UCSD-AML1 (cell line): ENCODE measurements at regions not wholly inside any gene's neighbourhood (a gene's known extent, or its start where the extent isn't known, plus 50 kb on each side); places are given as distances from the start of the nearest gene placed in this dataset.

Experiments used
- DNase-seq: peaks from one replicate; lab custom pipeline; 2025; ENCODE audit not compliant: unreplicated experiment; lab: John Stamatoyannopoulos, UW

DNA sequence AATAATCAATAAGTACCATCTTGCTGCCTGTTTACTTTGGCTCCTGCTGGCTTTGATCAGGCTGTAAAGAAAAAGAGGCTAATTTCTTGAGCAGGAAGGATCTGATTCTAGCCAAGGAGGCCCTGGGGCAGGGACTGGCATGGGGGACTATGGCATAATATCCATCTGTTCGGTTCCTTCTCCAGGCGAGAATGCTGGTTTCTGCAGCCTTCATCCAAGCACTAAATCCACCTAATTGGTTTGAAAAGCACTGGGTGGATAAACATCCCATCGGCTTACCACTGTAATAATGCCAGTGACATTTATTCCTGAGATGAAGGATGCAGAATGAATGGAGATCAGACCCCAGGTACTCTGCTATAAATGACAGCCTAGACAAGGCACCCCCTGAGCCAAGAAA is 180.0 kb upstream of the ASIC2 start:
- no peak for DNase-seq

GRCh38 chr17:33474789-33475188 is 181.7 kb upstream of the ASIC2 start:
- DNase-seq, result no peak

DNA sequence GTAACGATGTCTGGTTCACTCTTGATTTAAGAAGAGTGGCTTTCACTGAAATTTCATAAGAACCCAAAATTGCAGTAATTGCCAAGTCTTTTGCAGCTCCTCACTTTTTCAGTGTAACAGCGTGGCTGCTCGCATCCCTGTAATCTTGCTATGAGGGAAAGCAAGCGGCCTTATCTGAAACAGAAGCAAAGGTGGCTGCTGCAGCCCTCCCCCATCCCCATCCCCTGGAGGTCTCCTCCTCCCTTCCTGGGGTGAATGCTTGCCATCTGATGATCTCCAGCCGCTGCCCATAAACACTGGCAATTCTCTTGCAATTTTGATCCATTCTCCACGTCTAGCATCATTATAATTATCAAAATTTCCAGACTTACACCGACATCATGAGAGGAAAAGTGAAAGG is 182.5 kb upstream of the ASIC2 start:
- no peak for DNase-seq

GRCh38 chr17:33481652-33482051 is 188.6 kb upstream of the ASIC2 start:
- no peak for DNase-seq

DNA sequence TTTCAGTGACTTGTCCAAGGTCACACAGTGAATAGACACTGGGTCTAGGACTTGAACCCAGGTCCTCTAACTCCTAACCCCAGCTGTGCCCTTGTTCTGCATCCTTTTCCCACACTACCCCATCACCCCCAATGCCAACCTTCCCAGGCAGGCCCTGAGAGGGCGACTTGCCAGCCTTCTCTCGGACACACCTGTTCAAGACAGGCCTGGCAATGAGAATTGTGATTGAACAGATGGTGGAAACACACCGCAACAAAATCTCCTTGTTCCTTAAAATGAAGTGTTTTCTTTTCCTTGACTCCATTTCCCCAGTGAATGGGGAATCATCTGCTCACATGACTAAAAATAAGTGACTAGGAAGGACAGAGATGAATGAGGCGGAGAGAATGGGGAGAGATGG is 189.5 kb upstream of the ASIC2 start:
- no peak for DNase-seq

- no peak for DNase-seq
Observed at GRCh38 chr17:33484559-33484958, 191.5 kb upstream of the ASIC2 start.

DNA sequence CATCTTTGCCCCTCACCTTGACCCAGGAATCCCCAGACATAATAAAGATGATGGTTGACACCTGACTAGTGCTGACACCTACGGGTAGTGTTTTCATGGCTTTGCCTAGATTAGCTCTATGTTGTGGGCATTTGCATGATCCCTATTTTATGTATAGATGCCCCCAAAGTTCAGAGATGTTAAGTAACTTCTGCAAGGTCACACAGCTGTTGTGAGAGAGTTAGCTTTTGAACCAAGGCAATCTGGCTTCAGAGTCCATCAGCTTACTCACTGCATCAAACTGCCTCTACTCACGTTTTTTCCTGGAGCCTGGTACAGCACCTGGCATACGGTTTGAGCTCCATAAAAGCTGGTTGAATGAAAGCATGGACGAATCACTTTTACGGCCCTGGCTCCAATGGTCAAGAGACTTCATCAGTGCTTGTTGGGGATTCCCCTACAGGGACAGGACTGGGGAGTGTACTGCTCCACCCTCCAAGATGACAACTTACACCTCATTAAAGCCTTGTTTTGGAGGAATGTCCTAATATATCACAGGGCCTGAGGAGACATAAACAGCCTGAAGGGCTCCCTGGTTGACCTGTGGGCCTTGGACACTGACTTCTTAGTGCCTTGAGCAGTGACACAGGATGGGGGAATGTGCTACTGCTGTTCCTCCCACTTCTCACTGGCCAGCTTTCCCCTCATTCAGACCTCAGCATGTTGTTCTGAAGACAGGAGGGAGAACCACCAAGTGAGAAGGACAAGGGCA is 193.2 kb upstream of the ASIC2 start:
- no peak for DNase-seq

DNA sequence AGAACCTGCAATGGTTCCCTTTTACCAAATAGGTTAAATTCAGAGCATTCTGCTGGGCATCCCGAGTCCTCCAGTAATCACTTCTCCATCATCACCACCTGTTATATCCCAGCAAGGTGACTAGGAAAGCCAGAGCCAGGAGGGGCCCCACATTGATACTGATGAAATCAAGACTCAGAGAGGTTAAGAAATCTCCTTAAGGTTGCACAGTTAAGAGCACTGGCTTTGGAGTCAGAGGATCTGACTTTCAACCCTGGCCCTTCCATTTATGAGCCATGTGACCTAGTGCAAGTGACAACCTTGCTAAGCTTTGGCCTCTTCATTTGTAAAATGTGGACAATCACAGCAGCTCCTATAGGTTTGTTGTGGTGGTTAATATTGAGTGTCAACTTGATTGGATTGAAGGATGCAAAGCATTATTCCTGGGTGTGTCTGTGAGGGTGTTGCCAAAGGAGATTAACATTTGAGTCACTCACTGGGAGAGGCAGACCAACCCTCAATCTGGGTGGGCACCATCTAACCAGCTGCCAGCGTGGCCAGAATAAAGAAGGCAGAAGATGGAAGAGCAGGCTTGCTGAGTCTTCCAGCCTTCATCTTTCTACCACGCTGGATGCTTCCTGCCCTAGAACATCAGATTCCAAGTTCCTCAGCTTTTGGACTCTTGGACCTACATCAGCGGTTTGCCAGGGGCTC is 194.2 kb upstream of the ASIC2 start:
- DNase-seq, result no peak

DNA sequence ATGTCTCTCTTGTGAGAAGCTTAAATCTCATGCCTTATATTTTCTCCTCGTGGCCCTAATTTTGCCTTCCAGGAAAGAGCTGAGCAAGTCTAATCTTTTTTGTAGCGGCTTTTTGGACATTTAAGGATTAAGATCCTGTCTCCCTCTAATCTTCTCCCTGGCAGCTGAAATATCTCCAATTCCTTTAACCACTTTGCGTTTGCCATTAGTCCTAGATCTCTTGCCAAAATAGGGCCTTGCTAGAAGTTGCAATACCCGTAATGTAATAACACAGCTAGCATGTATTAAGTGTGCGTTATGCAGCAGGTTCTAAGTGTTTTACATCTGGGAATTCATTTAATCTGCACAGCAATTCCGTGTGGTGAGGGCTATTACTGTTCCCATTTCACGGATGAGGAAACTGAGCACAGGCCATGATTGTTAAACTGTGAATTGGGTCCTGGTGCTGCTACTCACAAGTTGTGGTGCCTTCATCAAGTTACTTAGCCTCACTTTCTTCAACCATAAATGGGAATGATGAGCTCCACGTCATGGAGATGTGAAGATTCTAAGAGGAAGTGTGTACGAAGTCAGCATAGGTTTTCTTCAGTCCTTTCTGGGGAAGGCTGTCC is 198.9 kb upstream of the ASIC2 start:
- no peak for DNase-seq

DNA sequence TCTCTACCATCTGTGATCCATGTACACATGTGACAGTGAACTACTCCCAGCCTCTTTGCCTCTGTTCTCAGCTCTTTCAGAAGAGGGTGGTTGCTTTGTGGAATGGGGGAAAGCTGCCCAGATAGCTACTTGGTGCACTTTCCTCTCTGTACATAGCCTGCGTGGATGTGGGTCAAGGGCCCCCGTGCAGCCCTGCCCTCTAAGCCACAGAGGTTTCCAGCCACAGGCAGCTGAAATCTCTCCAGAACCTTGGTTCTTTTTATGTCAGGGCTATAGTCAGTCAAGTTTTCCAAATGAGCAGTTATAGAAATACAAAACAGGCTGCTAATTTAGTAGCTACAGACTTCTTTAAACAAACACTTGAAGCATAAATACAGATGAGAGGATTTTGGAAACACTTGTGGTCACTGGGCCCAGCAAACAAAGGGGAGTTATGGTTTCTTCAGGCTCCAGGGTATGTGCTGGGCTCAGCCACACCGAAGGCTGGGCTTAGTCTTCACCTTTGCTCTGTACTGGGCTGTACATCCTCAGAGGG is 199.7 kb upstream of the ASIC2 start:
- DNase-seq, result no peak

- DNase-seq, result no peak
Observed at GRCh38 chr17:33493566-33493965, 200.5 kb upstream of the ASIC2 start.

DNA sequence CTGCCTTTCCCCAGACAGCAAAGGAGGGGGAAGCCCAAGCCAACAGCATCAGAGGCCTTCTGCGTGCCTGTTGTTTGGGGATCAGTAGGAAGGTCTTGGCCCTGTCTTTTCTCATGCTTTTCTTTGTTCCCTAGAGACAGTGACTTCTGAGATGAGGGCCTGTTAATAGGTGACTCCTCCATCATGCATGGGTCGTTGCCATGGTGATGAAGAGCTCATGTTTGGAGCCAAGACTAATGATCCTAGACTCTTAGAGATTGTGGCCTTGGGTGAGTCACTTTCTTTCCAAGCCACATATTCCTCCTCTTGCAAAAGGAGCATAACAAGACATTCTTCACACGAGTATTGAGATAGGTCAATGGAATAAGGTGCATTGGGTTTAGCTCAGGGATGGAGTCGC is 201.1 kb upstream of the ASIC2 start:
- no peak for DNase-seq

DNA sequence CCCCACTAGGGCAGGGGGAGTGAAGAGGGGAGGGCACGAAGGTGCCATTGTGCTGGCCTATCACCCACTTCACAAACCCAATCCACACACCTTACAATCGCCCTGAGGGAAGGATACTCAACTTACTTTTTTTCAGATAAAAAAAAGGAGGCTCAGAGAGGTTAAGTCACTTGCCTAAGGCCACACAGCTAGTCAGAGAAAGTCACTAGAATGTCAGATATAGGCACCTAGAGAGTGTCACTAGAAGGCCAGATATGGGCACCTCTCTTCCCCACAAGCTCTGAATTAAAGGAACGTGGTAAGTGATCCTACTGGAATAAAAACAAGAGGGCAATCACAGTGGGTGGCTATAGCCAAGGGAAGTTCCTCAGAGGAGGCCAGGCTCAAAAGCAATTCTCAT is 204.5 kb upstream of the ASIC2 start:
- no peak for DNase-seq

DNA sequence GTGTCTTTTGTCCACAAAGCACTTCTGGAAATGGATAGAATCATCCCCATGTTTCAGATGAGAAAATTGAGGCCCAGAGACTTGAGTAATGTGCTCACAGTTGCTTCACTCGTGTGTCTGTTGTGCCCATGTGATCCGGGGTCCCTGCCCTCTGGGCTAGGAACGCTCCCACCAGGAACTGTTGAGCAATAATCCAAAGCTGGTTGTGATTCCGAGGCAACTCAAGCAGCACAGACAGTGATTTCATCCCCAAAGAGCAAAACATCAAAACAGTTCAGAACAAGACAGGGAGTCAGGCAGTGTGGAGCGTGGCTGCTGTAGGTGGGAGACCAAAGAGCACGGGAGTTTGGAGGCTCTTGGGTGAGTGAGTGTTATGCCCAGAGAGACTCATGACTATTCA is 205.0 kb upstream of the ASIC2 start:
- DNase-seq, result no peak

GRCh38 chr17:33499040-33499439 is 205.9 kb upstream of the ASIC2 start:
- DNase-seq, result no peak

DNA sequence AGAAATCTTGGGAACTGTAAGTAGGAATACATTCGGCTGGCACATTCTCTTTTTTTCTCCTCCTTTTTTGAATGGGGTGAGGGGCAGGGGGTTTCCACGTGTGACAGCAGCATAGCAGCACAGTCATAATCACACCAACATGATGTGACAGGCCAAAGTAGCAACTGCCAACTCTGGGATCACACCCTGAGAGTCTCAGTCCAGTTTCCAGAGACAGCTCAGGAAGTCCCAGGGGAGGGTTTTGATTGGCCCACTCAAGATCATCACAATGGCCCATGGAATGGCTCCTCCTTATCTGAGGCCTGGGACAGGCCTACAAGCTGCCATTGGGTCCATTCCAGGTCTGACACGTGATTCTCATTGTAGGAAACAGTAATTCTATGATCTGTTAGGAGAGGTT is 207.1 kb upstream of the ASIC2 start:
- DNase-seq, result no peak

- DNase-seq, result no peak
Observed at GRCh38 chr17:33501185-33501584, 208.1 kb upstream of the ASIC2 start.

DNA sequence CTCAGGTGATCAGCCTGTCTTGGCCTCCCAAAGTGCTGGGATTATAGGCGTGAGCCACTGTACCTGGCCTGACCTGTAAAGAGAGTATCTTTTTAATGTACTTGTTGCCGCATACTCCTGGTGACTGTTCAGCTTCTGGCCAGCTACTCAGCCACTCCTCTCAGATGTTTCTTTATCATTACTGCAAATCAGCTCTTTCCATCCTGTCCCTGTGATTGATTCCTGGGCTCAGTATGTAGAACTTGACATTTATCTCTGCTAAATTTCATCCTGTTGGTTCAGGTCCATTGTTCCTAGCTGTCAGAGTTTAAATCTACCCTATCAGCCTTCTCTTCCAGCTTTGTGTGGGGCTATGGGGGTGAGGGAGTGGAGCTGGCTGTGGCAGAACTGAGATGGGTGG is 211.5 kb upstream of the ASIC2 start:
- no peak for DNase-seq

DNA sequence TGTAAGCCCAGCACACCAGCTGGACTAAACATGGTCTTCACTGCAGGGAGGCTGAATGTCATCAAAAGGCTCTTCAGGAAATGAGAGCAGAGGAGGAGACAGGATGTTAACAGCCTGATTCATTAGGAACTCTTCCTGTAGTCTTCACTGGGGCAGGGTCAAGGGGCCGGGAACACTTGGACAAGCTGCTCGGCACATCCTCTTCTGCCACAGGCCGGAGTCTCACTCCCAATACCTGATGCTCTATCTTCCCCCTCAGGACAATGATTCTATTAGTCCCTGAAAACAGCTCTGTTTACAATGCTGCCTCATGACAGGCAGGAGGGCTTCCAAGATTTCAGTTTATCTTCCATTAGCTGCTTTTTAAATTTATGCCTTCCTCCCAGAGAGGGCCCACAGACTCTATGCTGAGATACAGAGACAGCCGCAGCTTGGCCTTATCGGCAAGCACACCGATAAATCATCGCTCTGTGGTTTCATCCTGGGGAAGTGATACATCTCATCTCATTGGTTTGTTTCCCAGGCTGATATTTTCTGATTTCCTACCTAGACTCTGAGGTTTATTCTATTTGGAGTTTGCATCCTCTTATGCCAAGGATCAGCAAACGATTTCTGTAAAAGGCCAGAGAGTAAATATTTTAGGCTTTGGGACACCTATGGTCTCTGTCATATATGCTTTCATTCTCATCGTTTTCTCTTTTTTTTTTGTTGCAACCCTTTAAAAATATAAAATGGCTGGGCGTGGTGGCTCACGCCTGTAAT is 214.0 kb upstream of the ASIC2 start:
- DNase-seq, result no peak

- DNase-seq, result no peak
Observed at GRCh38 chr17:33508215-33508614, 215.1 kb upstream of the ASIC2 start.

DNA sequence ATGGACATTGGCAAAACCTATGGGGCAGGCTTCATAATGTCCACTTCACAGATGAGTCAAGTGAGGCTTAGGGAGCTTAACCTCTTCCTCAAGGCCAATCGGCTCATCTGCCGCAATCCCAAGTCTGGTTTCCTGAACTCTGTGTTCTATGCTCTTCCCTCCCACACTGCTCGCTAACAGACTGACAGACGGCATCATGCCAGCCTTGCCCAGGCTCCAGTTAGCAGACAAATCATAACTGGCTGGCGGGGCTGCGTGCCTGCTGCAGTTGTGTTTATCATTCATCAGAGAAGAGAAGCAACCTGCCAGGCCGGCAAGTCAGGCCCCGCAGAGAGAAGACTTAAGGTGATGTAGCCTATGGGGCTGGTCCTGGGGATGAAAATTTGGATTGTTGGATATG is 216.2 kb upstream of the ASIC2 start:
- no peak for DNase-seq
